Fibroblast of the aortic adventitia (primary cell): ENCODE measurements at regions not wholly inside any gene's neighbourhood (a gene's known extent, or its start where the extent isn't known, plus 50 kb on each side); places are given as distances from the start of the nearest gene placed in this dataset.

Experiments used
- DNase-seq: peaks from one replicate; pipeline ENCODE4 v3.0.0-alpha.2; 2010; ENCODE audit warnings: low read depth
- H3K4me3 ChIP-seq: 2 replicates; pipeline ENCODE4 v1.5.1; 2011; ENCODE audit warnings: low read depth, mild to moderate bottlenecking, control low read depth, low read length, moderate library complexity
- TF ChIP-seq, protein P1 (sequence below): IDR thresholded peaks from 2 replicates; pipeline ENCODE4 v1.5.1; 2011; ENCODE audit warnings: mild to moderate bottlenecking, low read length, control low read depth, inconsistent platforms; ENCODE audit not compliant: insufficient read depth

DNA sequence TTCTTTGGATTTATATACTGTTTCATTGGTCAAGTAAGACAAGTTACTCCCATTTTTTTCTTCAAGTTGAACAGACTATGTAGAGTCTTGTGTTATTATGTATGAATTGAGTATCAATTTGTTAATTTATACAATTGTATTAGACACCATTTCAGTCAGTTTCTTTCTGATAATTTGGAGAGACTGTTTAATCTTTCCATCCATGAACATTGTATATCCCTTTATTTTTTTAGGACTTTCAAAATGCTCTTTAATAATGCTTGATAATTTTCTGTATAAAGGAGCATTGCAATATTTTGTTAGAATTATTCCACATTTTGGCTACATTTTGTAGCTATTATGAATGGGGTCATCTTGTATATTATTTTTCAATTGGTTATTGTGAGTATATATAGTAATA lies 69.1 kb upstream of the PJA2 start:
- no peak overlapping the region for H3K4me3 ChIP-seq
- DNase-seq = no peak
- TF ChIP-seq, protein P1, sequence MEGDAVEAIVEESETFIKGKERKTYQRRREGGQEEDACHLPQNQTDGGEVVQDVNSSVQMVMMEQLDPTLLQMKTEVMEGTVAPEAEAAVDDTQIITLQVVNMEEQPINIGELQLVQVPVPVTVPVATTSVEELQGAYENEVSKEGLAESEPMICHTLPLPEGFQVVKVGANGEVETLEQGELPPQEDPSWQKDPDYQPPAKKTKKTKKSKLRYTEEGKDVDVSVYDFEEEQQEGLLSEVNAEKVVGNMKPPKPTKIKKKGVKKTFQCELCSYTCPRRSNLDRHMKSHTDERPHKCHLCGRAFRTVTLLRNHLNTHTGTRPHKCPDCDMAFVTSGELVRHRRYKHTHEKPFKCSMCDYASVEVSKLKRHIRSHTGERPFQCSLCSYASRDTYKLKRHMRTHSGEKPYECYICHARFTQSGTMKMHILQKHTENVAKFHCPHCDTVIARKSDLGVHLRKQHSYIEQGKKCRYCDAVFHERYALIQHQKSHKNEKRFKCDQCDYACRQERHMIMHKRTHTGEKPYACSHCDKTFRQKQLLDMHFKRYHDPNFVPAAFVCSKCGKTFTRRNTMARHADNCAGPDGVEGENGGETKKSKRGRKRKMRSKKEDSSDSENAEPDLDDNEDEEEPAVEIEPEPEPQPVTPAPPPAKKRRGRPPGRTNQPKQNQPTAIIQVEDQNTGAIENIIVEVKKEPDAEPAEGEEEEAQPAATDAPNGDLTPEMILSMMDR = no peak

DNA sequence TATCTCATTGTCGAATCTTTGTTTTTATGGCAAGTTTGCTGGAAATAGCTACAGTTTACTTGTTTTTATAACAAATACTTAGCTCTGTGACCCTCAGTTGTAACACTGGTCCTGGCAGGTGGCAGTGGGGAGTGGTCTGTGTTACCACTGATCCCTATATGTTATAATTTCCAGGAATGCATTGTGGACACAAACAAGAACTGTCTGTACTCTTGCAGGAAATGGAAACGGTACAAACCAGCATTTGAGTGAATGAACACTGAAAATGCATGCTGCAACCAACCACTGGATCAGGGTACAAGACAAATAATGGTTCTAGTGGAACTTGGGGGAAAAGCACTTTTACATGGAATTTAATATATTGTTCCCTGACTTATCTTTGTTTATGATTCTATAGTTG lies 66.5 kb upstream of the PJA2 start:
- no peak overlapping the region for H3K4me3 ChIP-seq
- no peak for DNase-seq
- TF ChIP-seq, protein P1 = no peak

DNA sequence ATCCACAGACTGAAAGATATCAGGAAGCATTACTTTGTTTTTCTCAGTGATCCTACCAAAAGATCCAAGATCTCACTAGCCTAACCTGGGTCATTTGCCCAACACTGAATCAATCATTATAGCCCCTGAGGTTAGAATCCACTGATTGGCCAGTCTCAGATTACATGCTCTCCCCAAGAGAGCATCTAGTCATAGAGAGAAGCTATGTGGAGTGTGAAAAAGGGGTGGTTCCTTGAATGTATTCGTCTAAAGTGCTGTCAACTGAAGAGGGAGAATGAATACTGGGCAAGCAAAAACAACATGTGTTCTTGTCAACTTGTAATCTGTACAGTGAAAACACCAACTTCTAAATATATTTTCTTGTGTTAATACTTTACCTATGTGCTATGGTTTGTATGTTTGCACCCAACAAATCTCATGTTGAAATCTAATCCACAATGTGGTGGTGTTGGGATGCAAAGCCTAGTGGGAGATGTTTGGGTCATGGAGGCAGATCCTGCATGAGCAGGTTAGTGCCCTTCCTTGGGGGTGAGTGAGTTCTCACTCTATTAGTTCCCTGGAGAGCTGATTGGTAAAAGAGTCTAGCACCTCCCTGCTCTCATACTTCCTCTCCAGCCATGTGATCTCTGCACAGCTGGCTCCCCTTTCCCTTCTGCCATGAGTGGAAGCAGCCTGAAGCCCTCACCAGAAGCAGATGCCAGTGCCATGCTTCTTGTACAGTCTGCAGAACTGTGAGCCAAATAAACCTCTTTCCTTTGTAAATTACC lies 60.3 kb upstream of the PJA2 start:
- no peak for DNase-seq
- TF ChIP-seq, protein P1 = no peak

DNA sequence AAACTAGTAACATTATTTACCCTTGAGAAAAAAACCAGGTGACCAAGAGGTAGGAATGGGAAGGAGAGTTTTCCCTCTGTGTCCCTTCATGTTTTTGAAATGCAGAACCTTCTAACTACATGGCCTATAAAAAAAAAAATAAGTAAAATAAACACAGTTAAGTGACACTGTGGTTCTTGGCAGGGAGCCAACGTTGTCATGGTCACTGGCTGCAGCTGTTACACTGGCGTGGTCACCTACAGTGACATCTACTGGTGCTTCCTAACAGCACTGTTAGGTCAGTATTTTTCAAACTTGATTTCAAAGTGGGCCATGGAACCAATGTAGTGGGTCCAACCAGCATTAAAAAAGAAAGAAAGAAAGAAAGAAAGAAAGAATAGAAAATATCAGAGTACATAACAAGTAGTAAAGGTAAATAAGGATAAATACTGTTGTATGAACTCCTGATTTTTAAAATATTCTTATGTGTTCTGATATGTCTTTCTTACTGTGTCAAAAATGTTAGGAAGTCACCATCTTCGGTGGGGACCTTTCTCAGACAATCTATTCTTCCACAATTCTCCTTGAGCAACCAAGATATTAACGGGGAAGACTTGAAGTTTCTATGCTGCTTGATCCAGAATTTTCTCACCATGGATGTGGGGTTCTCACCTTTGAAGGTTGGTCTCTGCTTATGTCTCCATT lies 59.1 kb upstream of the PJA2 start:
- TF ChIP-seq, protein P1 = peak; percentile 82
- peak; percentile 96 for DNase-seq
- H3K4me3 ChIP-seq = no peak overlapping the region

More for the DNA sequence above, 60.3 kb upstream of the PJA2 start:
- no peak overlapping the region for H3K4me3 ChIP-seq

DNA sequence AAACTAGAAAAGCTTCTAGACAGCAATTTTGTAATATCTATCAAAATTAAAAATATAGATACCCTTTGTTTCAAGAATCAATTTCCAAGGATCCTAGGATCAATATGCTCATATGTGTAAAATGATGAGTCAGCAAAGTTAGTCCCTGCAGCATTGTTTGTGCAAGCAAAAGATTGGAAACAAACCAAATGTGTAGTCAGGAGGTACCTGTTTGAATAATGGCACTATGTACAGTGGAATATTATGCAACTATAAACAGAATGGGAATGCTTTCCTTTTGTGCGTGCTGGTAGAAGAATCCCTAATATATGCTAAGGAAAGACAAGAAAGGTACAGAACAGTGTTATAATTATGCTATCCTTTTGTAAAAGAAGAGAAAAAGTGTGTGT lies 58.5 kb upstream of the PJA2 start:
- no peak for DNase-seq
- TF ChIP-seq, protein P1 = no peak
- H3K4me3 ChIP-seq = no peak overlapping the region

DNA sequence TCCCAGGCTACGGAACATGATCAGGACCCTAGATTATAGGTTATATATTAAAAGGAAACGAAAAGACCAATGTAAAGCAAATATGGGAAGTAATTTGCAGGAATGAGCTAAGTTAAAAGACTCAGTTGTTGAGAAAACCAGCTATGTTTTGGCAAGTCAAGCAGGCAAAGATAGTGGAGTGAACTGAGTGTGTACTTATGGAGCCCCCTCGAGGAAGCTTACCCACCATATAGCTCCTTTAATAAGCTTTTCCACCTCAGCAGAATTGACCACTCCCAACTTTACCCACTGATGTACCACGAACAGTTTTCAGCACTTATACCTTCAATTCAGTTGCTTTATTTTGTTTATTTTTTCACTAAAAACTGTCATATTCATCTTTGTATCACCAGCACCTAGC lies 57.3 kb upstream of the PJA2 start:
- TF ChIP-seq, protein P1 = no peak
- DNase-seq = no peak

More for the DNA sequence above, 57.3 kb upstream of the PJA2 start:
- no peak overlapping the region for H3K4me3 ChIP-seq
